K562 (cell line): ENCODE measurements at regions not wholly inside any gene's neighbourhood (a gene's known extent, or its start where the extent isn't known, plus 50 kb on each side); places are given as distances from the start of the nearest gene placed in this dataset.

Source experiments
- ATAC-seq: fragments of 200-7000 bp; cut with Tn5 transposase; 3 replicates; pipeline ENCODE4 v1.9.1; 2020; ENCODE audit warnings: moderate library complexity
- BruUV-seq: library from RNA; stranded (reverse); fragments of 400-500 nt; replicated peaks from 2 replicates; lab custom pipeline; 2021; lab: Mats Ljungman, UMichigan
- CTCF ChIA-PET: fragments of 300-600 bp; formaldehyde crosslinking; extraction: SDS; loops from one replicate; lab custom pipeline; 2021; ENCODE audit warnings: low intra/inter-chr PET ratio; lab: Yijun Ruan, JAX
- POLR2A ChIA-PET: fragments of 300-600, 350-650 bp; sonication (Branson Sonifier 250); formaldehyde crosslinking; extraction: SDS; loops from one replicate; lab custom pipeline; 2021; ENCODE audit warnings: antibody characterized with exemption, inconsistent platforms; lab: Yijun Ruan, JAX
- DNase-seq, 4 experiments: peaks; one replicate each; pipeline versions ENCODE4 v3.0.0 to v3.0.0-alpha.2; 2011 to 2018; ENCODE audit warnings: low spot score in 3 of 4, mixed read lengths in 3 of 4; ENCODE audit errors: extremely low read depth in 1 of 4
- FAIRE-seq: peaks from 2 replicates; lab custom pipeline; 2011; peaks lifted over from hg19 to GRCh38; lab: Jason Lieb, UNC
- H2AFZ ChIP-seq: 2 replicates; pipeline ENCODE4 v1.6.0; 2011; ENCODE audit warnings: low read depth, low read length, control low read depth, inconsistent platforms
- H3K27ac ChIP-seq: fragments of 200-600 bp; 3 replicates; pipeline ENCODE4 v1.8.0; 2011; ENCODE audit warnings: low read depth, mild to moderate bottlenecking, control low read depth, inconsistent platforms, low read length, moderate library complexity, mixed read lengths; ENCODE audit errors: extremely low read depth
- H3K27me3 ChIP-seq, 2 experiments: fragments of 300-600 bp in 1 of 2; 2 replicates in 1 of 2; 3 replicates in 1 of 2; pipeline versions ENCODE4 v1.6.0 to v1.8.0; 2011; ENCODE audit warnings: inconsistent platforms in 2 of 2, low read length in 2 of 2, mild to moderate bottlenecking in 1 of 2, mixed read lengths in 1 of 2, moderate library complexity in 1 of 2; ENCODE audit not compliant: control insufficient read depth in 2 of 2, insufficient read depth in 2 of 2
- H3K36me3 ChIP-seq: fragments of 300-600 bp; 3 replicates; pipeline ENCODE4 v1.8.0; 2011; ENCODE audit warnings: mild to moderate bottlenecking, low read length, inconsistent platforms; ENCODE audit not compliant: control insufficient read depth, insufficient read depth
- H3K4me1 ChIP-seq, 2 experiments: fragments of 200-600 bp in 1 of 2; replicated peaks in 1 of 2; 2 replicates in 1 of 2; 3 replicates in 1 of 2; pipeline versions ENCODE4 v1.5.1 to v1.8.0; 2011; ENCODE audit warnings: inconsistent platforms in 2 of 2, low read length in 2 of 2, mild to moderate bottlenecking in 1 of 2, mixed read lengths in 1 of 2, moderate library complexity in 1 of 2; ENCODE audit not compliant: control insufficient read depth in 2 of 2, insufficient read depth in 2 of 2
- H3K4me2 ChIP-seq: 2 replicates; pipeline ENCODE4 v1.6.1; 2011; ENCODE audit warnings: low read length, control low read depth, inconsistent platforms, mixed read lengths; ENCODE audit not compliant: insufficient read depth
- H3K4me3 ChIP-seq: fragments of 200-600 bp; sonication (generic), shearing (Covaris generic); 2 replicates; pipeline ENCODE4 v1.5.1; 2016; ENCODE audit warnings: control low read depth, inconsistent platforms
- H3K79me2 ChIP-seq: fragments of 200-600 bp; 3 replicates; pipeline ENCODE4 v1.8.0; 2011; ENCODE audit warnings: low read length, inconsistent platforms; ENCODE audit not compliant: control insufficient read depth, insufficient read depth
- H3K9ac ChIP-seq, 2 experiments: 2 replicates each; pipeline versions ENCODE4 v1.6.0 to v1.6.1; 2011; ENCODE audit warnings: low read depth in 2 of 2, low read length in 2 of 2, control low read depth in 1 of 2, inconsistent platforms in 1 of 2, mild to moderate bottlenecking in 1 of 2, mixed read lengths in 1 of 2; ENCODE audit not compliant: insufficient read depth in 1 of 2
- H3K9me1 ChIP-seq: one replicate; pipeline ENCODE4 v1.6.0; 2011; ENCODE audit warnings: inconsistent platforms, mild to moderate bottlenecking, low read length, moderate library complexity; ENCODE audit not compliant: control insufficient read depth, insufficient read depth
- H3K9me3 ChIP-seq: replicated peaks from 2 replicates; pipeline ENCODE4 v1.5.1; 2011; ENCODE audit warnings: low read depth, low read length, inconsistent platforms; ENCODE audit not compliant: control insufficient read depth, insufficient read depth
- H4K20me1 ChIP-seq: replicated peaks from 2 replicates; pipeline ENCODE4 v1.6.1; 2011; ENCODE audit warnings: low read length, inconsistent platforms, mixed read lengths; ENCODE audit not compliant: control insufficient read depth, insufficient read depth
- CTBP1 ChIP-seq: fragments of 450-650 bp; IDR thresholded peaks from 2 replicates; pipeline ENCODE4 v1.6.1; 2016; ENCODE audit warnings: borderline replicate concordance
- MCM7 ChIP-seq, 2 experiments: fragments of 450-650 bp; IDR thresholded peaks; 2 replicates each; pipeline ENCODE4 v1.6.1; 2016 to 2018
- PRMT5 ChIP-seq: sonication (generic); formaldehyde crosslinking; IDR thresholded peaks from 2 replicates; pipeline ENCODE4 v1.5.0; 2020; ENCODE audit warnings: missing genetic modification reagents
- RUNX1 ChIP-seq: sonication (generic); IDR thresholded peaks from 2 replicates; pipeline ENCODE4 v1.6.1; 2016; ENCODE audit warnings: antibody characterized with exemption, low read depth
- TAL1 ChIP-seq: fragments of 450-650 bp; IDR thresholded peaks from 2 replicates; pipeline ENCODE4 v1.6.1; 2016; ENCODE audit warnings: mild to moderate bottlenecking
- TEAD1 ChIP-seq, 2 experiments: fragments of 450-650 bp in 1 of 2; sonication (generic) in 1 of 2; formaldehyde crosslinking; IDR thresholded peaks; 2 replicates each; pipeline versions ENCODE4 v1.4.0 to v1.8.0; 2020 to 2022; ENCODE audit warnings: mild to moderate bottlenecking in 2 of 2, missing genetic modification reagents in 1 of 2
- ZNF143 ChIP-seq: sonication (generic); formaldehyde crosslinking; IDR thresholded peaks from 2 replicates; pipeline ENCODE4 v1.9.0; 2022; ENCODE audit warnings: mild to moderate bottlenecking, missing genetic modification reagents
- ZNF174 ChIP-seq: fragments of 250-450 bp; sonication (Bioruptor Pico); IDR thresholded peaks from 2 replicates; pipeline ENCODE4 v1.4.0; 2020; ENCODE audit warnings: mild to moderate bottlenecking
- ZNF23 ChIP-seq: fragments of 250-450 bp; sonication (Bioruptor Pico); IDR thresholded peaks from 2 replicates; pipeline ENCODE4 v1.4.0; 2020; ENCODE audit warnings: mild to moderate bottlenecking
- ZNF282 ChIP-seq: sonication (generic); formaldehyde crosslinking; IDR thresholded peaks from 2 replicates; pipeline ENCODE4 v1.8.1; 2023; ENCODE audit warnings: missing genetic modification reagents
- ZNF384 ChIP-seq: IDR thresholded peaks from 2 replicates; pipeline ENCODE4 v1.6.1; 2012; ENCODE audit warnings: low read depth, low read length, improper control_type of control experiment
- WGBS: fragments of 100-300 bp; shearing (Covaris generic); methylation state at CpG from one replicate; pipeline ENCODE4 v1.1.6; 2016; ENCODE audit warnings: low coverage, mixed read lengths; ENCODE audit not compliant: insufficient coverage; ENCODE audit errors: missing lambda C conversion rate; 5-methylcytosine and 5-hydroxymethylcytosine counted together
- in situ Hi-C: fragments of 300-500 bp; cut with MboI; formaldehyde crosslinking; loops from 4 replicates; pipeline ENCODE4 v1.15.0; 2018; ENCODE audit warnings: inconsistent platforms, mixed read lengths
- intact Hi-C: fragments of 100-400 bp; cut with micrococcal nuclease; formaldehyde crosslinking; loops from 2 replicates; pipeline ENCODE4 v1.14.2; 2022
- TF ChIP-seq, protein P1 (sequence below), 2 experiments: IDR thresholded peaks; 2 replicates each; pipeline ENCODE4 v1.6.1; 2012; ENCODE audit warnings: improper control_type of control experiment in 2 of 2, low read depth in 2 of 2, low read length in 2 of 2, borderline replicate concordance in 1 of 2

DNA sequence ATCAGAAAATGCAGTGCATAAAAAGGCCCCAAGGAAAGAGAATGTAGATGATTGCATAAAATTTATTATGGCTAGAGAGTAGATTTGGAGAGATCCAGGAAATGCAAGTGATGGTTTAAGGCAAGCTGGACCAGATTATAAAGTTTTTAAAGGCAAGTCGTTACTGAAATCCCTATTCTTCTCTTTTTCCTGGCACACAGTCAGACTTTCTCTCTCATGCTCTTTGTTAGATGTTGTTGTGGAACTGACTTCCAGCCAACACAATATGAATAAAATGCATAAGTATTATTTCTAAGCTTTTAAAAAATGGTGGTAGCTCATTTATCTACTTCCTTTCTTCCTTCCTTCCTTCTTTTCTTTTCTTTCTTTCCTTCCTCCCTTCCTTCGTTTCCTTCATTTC lies 1085.4 kb upstream of the CDH6 start:
- Histone ChIP-seq H3K9me1 (no peaks in the 10 kb centered on the region), H2AFZ (no peak overlapping the region), H3K4me3 (no peak overlapping the region), H4K20me1 (no peaks in the 10 kb centered on the region), H3K79me2 (no peaks in the 10 kb centered on the region), H3K4me2 (no peak overlapping the region), H3K9me3 (no peaks in the 10 kb centered on the region), H3K27me3 (no peaks in the 10 kb centered on the region), H3K36me3 (no peaks in the 10 kb centered on the region), H3K9ac (no peak overlapping the region), H3K27ac (no peak overlapping the region), H3K4me1 (no peaks in the 10 kb centered on the region)
- in situ Hi-C loops = no loop called here
- ChIA-PET POLR2A (no interaction called here), CTCF (no interaction called here)
- intact Hi-C loops = no loop called here
- TF ChIP-seq ZNF23 (CRISPR knock-in tag) (no peak), ZNF282 (CRISPR knock-in tag) (no peak), ZNF143 (CRISPR knock-in tag) (no peak), TEAD1 (CRISPR knock-in tag; IDR thresholded peaks at IDR 0.05) (no peak), MCM7 (IDR thresholded peaks at IDR 0.05) (no peak), ZNF384 (no peak), PRMT5 (CRISPR knock-in tag) (no peak), RUNX1 (no peak), TAL1 (no peak), CTBP1 (no peak), ZNF174 (CRISPR knock-in tag) (no peak)
- TF ChIP-seq, protein P1, sequence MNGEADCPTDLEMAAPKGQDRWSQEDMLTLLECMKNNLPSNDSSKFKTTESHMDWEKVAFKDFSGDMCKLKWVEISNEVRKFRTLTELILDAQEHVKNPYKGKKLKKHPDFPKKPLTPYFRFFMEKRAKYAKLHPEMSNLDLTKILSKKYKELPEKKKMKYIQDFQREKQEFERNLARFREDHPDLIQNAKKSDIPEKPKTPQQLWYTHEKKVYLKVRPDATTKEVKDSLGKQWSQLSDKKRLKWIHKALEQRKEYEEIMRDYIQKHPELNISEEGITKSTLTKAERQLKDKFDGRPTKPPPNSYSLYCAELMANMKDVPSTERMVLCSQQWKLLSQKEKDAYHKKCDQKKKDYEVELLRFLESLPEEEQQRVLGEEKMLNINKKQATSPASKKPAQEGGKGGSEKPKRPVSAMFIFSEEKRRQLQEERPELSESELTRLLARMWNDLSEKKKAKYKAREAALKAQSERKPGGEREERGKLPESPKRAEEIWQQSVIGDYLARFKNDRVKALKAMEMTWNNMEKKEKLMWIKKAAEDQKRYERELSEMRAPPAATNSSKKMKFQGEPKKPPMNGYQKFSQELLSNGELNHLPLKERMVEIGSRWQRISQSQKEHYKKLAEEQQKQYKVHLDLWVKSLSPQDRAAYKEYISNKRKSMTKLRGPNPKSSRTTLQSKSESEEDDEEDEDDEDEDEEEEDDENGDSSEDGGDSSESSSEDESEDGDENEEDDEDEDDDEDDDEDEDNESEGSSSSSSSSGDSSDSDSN (IDR thresholded peaks at IDR 0.05; ENCODE audit: borderline replicate concordance in 1 of 2, low read depth in 2 of 2, low read length in 2 of 2) = no peak
- no peak for ATAC-seq
- 0% methylated on average over 2 of the region's 2 CpGs for WGBS
- DNase-seq = no peak
- no TSS peak for BruUV-seq
- FAIRE-seq = no peak
